ENCODE measurements at regions not wholly inside any gene's neighbourhood (a gene's known extent, or its start where the extent isn't known, plus 50 kb on each side); places are given as distances from the start of the nearest gene placed in this dataset.
"Not testable (repeated sequence)": the region's sequence is repeated elsewhere in the genome, so short reads cannot be mapped to it uniquely, and the experiment has no call there.

GRCh38 chr7:57740126-57740525 lies 290.1 kb downstream of the ZNF716 start:
- H3K4me3 Mint-ChIP-seq; H3K27me3 ChIP-seq (ENCODE audit: insufficient read depth, low read length, poor library complexity, severe bottlenecking); CTCF ChIA-PET; H3K27ac ChIP-seq (ENCODE audit: low read depth, low read length); H3K27ac Mint-ChIP-seq; H3K4me1 ChIP-seq (ENCODE audit: insufficient read depth, low read length); H3K36me3 ChIP-seq (ENCODE audit: insufficient read depth, low read length); H3K27me3 Mint-ChIP-seq; POLR2A ChIA-PET; H3K9me3 ChIP-seq (ENCODE audit: low read length); H3K4me3 ChIP-seq (ENCODE audit: low read length); H3K4me1 Mint-ChIP-seq; DNase-seq; H3K36me3 Mint-ChIP-seq: not testable (repeated sequence)
- H3K9me3 Mint-ChIP-seq, result peaks cover under 1 to 16% (median 7%) of the 10 kb centered on the region in 5 donors

GRCh38 chr7:57769131-57769530 lies 319.2 kb downstream of the ZNF716 start:
- Histone ChIP-seq H3K27me3 (ENCODE audit: insufficient read depth, low read length, poor library complexity, severe bottlenecking) (no peaks in the 10 kb centered on the region), H3K9me3 (ENCODE audit: low read length) (no peaks in the 10 kb centered on the region), H3K4me1 (ENCODE audit: insufficient read depth, low read length) (no peaks in the 10 kb centered on the region), H3K36me3 (ENCODE audit: insufficient read depth, low read length) (no peaks in the 10 kb centered on the region), H3K27ac (ENCODE audit: low read depth, low read length) (no peak overlapping the region), H3K4me3 (ENCODE audit: low read length) (no peak overlapping the region)
- Mint-ChIP-seq H3K4me1 (no peaks in the 10 kb centered on the region), H3K27ac (no peak overlapping the region), H3K4me3 (no peak overlapping the region), H3K36me3 (no peaks in the 10 kb centered on the region), H3K27me3 (peaks cover 0 to 1% of the 10 kb centered on the region in 2 donors), H3K9me3 (peaks cover 13 to 38% (median 17%) of the 10 kb centered on the region in 5 donors)
- no peak for DNase-seq
- CTCF ChIA-PET, result no interaction called here
- POLR2A ChIA-PET, result no interaction called here

GRCh38 chr7:57769958-57770357 lies 320.0 kb downstream of the ZNF716 start:
- no peaks in the 10 kb centered on the region for H3K36me3 ChIP-seq (ENCODE audit: insufficient read depth, low read length)
- H3K4me3 ChIP-seq (ENCODE audit: low read length), result no peak overlapping the region
- no peak for DNase-seq
- Mint-ChIP-seq H3K27ac (no peak overlapping the region), H3K9me3 (peaks cover 11 to 38% (median 16%) of the 10 kb centered on the region in 5 donors), H3K4me1 (no peaks in the 10 kb centered on the region), H3K4me3 (no peak overlapping the region), H3K36me3 (peaks cover 0 to under 1% (median 0%) of the 10 kb centered on the region in 3 donors), H3K27me3 (peaks cover 0 to 1% of the 10 kb centered on the region in 2 donors)
- H3K4me1 ChIP-seq (ENCODE audit: insufficient read depth, low read length), result no peaks in the 10 kb centered on the region
- POLR2A ChIA-PET, result no interaction called here
- H3K9me3 ChIP-seq (ENCODE audit: low read length), result no peaks in the 10 kb centered on the region
- CTCF ChIA-PET, result no interaction called here
- H3K27me3 ChIP-seq (ENCODE audit: insufficient read depth, low read length, poor library complexity, severe bottlenecking), result no peaks in the 10 kb centered on the region
- no peak overlapping the region for H3K27ac ChIP-seq (ENCODE audit: low read depth, low read length)

DNA sequence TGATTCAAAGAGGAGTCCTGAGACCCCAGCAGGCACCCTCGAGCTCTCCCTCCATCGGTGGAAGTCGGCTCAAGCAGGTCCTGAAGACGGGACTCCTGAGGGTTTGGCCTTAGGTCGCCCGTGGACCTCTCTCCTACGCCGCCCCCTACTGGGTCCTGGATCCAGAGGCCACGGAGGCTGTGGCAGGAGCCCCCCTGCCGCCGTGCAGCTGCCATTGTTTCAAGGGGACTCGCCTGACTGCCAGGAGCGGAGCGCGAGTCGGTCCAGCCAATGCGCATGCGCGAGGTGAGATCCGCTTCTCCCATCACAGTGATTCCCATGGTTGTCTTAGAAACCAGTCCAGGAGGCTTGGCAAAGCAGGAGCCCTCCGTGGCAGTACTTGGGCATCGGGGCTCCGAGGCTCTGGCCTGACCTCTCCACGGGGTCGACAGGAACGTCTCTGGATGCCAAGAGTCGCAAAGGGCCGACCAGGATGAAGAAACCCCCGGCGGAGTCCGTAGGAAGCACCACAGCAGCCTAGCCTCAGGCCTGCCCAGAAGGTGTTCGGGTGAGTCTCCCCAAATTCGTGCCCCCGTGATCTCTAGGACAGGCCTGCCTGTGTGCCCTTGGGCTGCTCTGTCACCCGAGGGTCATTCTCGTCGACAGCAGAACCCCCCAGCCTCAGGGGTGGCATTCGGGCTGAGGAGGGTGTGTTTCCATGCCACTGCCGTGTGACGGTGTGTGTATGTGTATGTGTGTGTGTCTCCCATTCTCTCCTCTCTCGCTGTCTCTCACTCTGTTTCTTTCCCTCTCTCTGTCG lies 322.3 kb downstream of the ZNF716 start:
- H3K27me3 Mint-ChIP-seq, result peaks cover 0 to 1% of the 10 kb centered on the region in 2 donors
- peaks cover 6 to 44% (median 30%) of the 10 kb centered on the region in 5 donors for H3K9me3 Mint-ChIP-seq
- ChIA-PET CTCF (no interaction called here), POLR2A (no interaction called here)
- H3K36me3 Mint-ChIP-seq, result peaks cover 0 to 4% (median 0%) of the 10 kb centered on the region in 3 donors
- H3K4me1 ChIP-seq (ENCODE audit: insufficient read depth, low read length), result no peaks in the 10 kb centered on the region
- no peak overlapping the region for H3K4me3 Mint-ChIP-seq
- no peaks in the 10 kb centered on the region for H3K36me3 ChIP-seq (ENCODE audit: insufficient read depth, low read length)
- H3K4me3 ChIP-seq (ENCODE audit: low read length), result no peak overlapping the region
- no peaks in the 10 kb centered on the region for H3K9me3 ChIP-seq (ENCODE audit: low read length)
- no peak for DNase-seq
- no peaks in the 10 kb centered on the region for H3K27me3 ChIP-seq (ENCODE audit: insufficient read depth, low read length, poor library complexity, severe bottlenecking)
- H3K4me1 Mint-ChIP-seq, result no peaks in the 10 kb centered on the region
- no peak overlapping the region for H3K27ac ChIP-seq (ENCODE audit: low read depth, low read length)
- H3K27ac Mint-ChIP-seq, result no peak overlapping the region

DNA sequence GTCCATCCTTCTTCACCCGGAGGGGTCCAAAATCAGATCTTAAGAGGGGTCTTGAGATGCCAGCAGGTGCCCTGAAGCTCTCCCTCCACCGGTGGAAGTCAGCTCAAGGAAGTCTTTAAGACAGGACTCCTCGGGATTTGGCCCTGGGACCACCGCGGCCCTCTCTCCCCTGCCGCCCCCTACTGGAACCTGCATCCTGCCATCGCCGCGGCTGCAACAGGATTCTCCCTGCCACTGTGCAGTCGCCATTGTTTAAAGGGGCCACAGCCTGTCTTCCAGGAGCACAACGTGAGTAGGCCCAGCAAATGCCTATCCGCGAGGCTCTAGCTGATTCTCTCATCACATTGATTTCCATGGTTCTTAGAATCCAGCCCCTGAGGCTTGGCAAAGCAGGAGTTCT lies 324.3 kb downstream of the ZNF716 start:
- H3K4me3 ChIP-seq (ENCODE audit: low read length), result no peak overlapping the region
- H3K27me3 ChIP-seq (ENCODE audit: insufficient read depth, low read length, poor library complexity, severe bottlenecking), result no peaks in the 10 kb centered on the region
- Mint-ChIP-seq H3K9me3 (peaks cover 6 to 49% (median 35%) of the 10 kb centered on the region in 5 donors), H3K27ac (no peak overlapping the region), H3K4me1 (no peaks in the 10 kb centered on the region), H3K4me3 (no peak overlapping the region), H3K36me3 (peaks cover 0 to 4% (median 0%) of the 10 kb centered on the region in 3 donors), H3K27me3 (peaks cover 0 to 1% of the 10 kb centered on the region in 2 donors)
- no peaks in the 10 kb centered on the region for H3K36me3 ChIP-seq (ENCODE audit: insufficient read depth, low read length)
- no peak overlapping the region for H3K27ac ChIP-seq (ENCODE audit: low read depth, low read length)
- no peaks in the 10 kb centered on the region for H3K4me1 ChIP-seq (ENCODE audit: insufficient read depth, low read length)
- ChIA-PET CTCF (no interaction called here), POLR2A (no interaction called here)
- DNase-seq, result no peak
- H3K9me3 ChIP-seq (ENCODE audit: low read length), result no peaks in the 10 kb centered on the region

- no peak overlapping the region for H3K27ac ChIP-seq (ENCODE audit: low read depth, low read length)
- peaks cover 0 to 4% (median 0%) of the 10 kb centered on the region in 3 donors for H3K36me3 Mint-ChIP-seq
- no peak overlapping the region for H3K4me3 Mint-ChIP-seq
- no peak overlapping the region for H3K4me3 ChIP-seq (ENCODE audit: low read length)
- H3K9me3 Mint-ChIP-seq, result peaks cover 6 to 47% (median 37%) of the 10 kb centered on the region in 5 donors
- ChIA-PET CTCF (no interaction called here), POLR2A (no interaction called here)
- H3K27me3 ChIP-seq (ENCODE audit: insufficient read depth, low read length, poor library complexity, severe bottlenecking), result no peaks in the 10 kb centered on the region
- no peak for DNase-seq
- H3K4me1 Mint-ChIP-seq, result no peaks in the 10 kb centered on the region
- no peaks in the 10 kb centered on the region for H3K36me3 ChIP-seq (ENCODE audit: insufficient read depth, low read length)
- peaks cover 0 to under 1% of the 10 kb centered on the region in 2 donors for H3K27me3 Mint-ChIP-seq
- H3K4me1 ChIP-seq (ENCODE audit: insufficient read depth, low read length), result no peaks in the 10 kb centered on the region
- no peaks in the 10 kb centered on the region for H3K9me3 ChIP-seq (ENCODE audit: low read length)
- no peak overlapping the region for H3K27ac Mint-ChIP-seq
Measured at GRCh38 chr7:57775396-57776088, 325.6 kb downstream of the ZNF716 start.

- H3K4me1 Mint-ChIP-seq; H3K4me3 ChIP-seq (ENCODE audit: low read length); POLR2A ChIA-PET; H3K27ac ChIP-seq (ENCODE audit: low read depth, low read length); H3K36me3 ChIP-seq (ENCODE audit: insufficient read depth, low read length); CTCF ChIA-PET; H3K27me3 ChIP-seq (ENCODE audit: insufficient read depth, low read length, poor library complexity, severe bottlenecking); H3K27me3 Mint-ChIP-seq; DNase-seq; H3K9me3 ChIP-seq (ENCODE audit: low read length); H3K4me1 ChIP-seq (ENCODE audit: insufficient read depth, low read length); H3K27ac Mint-ChIP-seq; H3K4me3 Mint-ChIP-seq; H3K36me3 Mint-ChIP-seq: not testable (repeated sequence)
- H3K9me3 Mint-ChIP-seq, result peaks cover 4 to 41% (median 32%) of the 10 kb centered on the region in 5 donors
Measured at GRCh38 chr7:57776136-57776856, 326.3 kb downstream of the ZNF716 start.

GRCh38 chr7:57789130-57789529 lies 339.2 kb downstream of the ZNF716 start:
- no peaks in the 10 kb centered on the region for H3K36me3 ChIP-seq (ENCODE audit: insufficient read depth, low read length)
- POLR2A ChIA-PET, result no interaction called here
- H3K36me3 Mint-ChIP-seq, result no peaks in the 10 kb centered on the region
- CTCF ChIA-PET, result no interaction called here
- no peaks in the 10 kb centered on the region for H3K4me1 ChIP-seq (ENCODE audit: insufficient read depth, low read length)
- H3K9me3 ChIP-seq (ENCODE audit: low read length), result no peaks in the 10 kb centered on the region
- H3K9me3 Mint-ChIP-seq, result peaks cover 7 to 18% (median 9%) of the 10 kb centered on the region in 5 donors
- H3K4me3 ChIP-seq (ENCODE audit: low read length), result no peak overlapping the region
- DNase-seq, result no peak
- no peak overlapping the region for H3K4me3 Mint-ChIP-seq
- no peaks in the 10 kb centered on the region for H3K27me3 Mint-ChIP-seq
- H3K27ac ChIP-seq (ENCODE audit: low read depth, low read length), result no peak overlapping the region
- no peak overlapping the region for H3K27ac Mint-ChIP-seq
- H3K27me3 ChIP-seq (ENCODE audit: insufficient read depth, low read length, poor library complexity, severe bottlenecking), result no peaks in the 10 kb centered on the region
- H3K4me1 Mint-ChIP-seq, result no peaks in the 10 kb centered on the region
